H1 (cell line): ENCODE measurements at regions not wholly inside any gene's neighbourhood (a gene's known extent, or its start where the extent isn't known, plus 50 kb on each side); places are given as distances from the start of the nearest gene placed in this dataset.

Experiments used
- CTCF ChIA-PET: fragments of 300-600 bp; sonication (Branson Sonifier 250); formaldehyde crosslinking; loops from one replicate; lab custom pipeline; 2021; ENCODE audit not compliant: partially characterized antibody; lab: Charles Lee
- POLR2A ChIA-PET: fragments of 300-600 bp; sonication (Branson Sonifier 250); formaldehyde crosslinking; loops from one replicate; lab custom pipeline; 2021; ENCODE audit warnings: inconsistent platforms; ENCODE audit not compliant: partially characterized antibody; lab: Charles Lee
- DNase-seq, 2 experiments: peaks; one replicate each; pipeline versions ENCODE4 v3.0.0 to v3.0.0-alpha.2; 2010 to 2022; ENCODE audit warnings: low spot score in 2 of 2, low read depth in 1 of 2, mixed read lengths in 1 of 2
- FAIRE-seq: peaks from 2 replicates; lab custom pipeline; 2011; peaks lifted over from hg19 to GRCh38; lab: Jason Lieb, UNC
- H2AFZ ChIP-seq: 2 replicates; pipeline ENCODE4 v1.8.1; 2012; ENCODE audit warnings: low read length, inconsistent platforms
- H2AK5ac ChIP-seq: 2 replicates; pipeline ENCODE4 v1.6.1; 2013; ENCODE audit warnings: low read depth, low read length
- H2BK120ac ChIP-seq: replicated peaks from 2 replicates; pipeline ENCODE3; 2013; ENCODE audit warnings: low read depth, low read length, inconsistent platforms
- H2BK12ac ChIP-seq: 2 replicates; pipeline ENCODE4 v1.6.1; 2013; ENCODE audit warnings: low read depth, low read length
- H2BK15ac ChIP-seq: 2 replicates; pipeline ENCODE4 v1.6.1; 2013; ENCODE audit warnings: low read length
- H2BK20ac ChIP-seq: 2 replicates; pipeline ENCODE4 v1.6.1; 2013; ENCODE audit warnings: low read length
- H2BK5ac ChIP-seq: 2 replicates; pipeline ENCODE4 v1.6.1; 2013; ENCODE audit warnings: low read depth, low read length
- H3K14ac ChIP-seq: 2 replicates; pipeline ENCODE4 v1.6.1; 2013; ENCODE audit warnings: inconsistent platforms; ENCODE audit not compliant: insufficient read length
- H3K18ac ChIP-seq: 2 replicates; pipeline ENCODE4 v1.6.1; 2013; ENCODE audit warnings: low read length; ENCODE audit errors: extremely low read depth
- H3K23ac ChIP-seq: 2 replicates; pipeline ENCODE4 v1.6.1; 2013; ENCODE audit warnings: inconsistent platforms; ENCODE audit not compliant: insufficient read length
- H3K23me2 ChIP-seq: 2 replicates; pipeline ENCODE4 v1.6.1; 2013; ENCODE audit warnings: low read depth, low read length
- H3K27ac ChIP-seq: 2 replicates; pipeline ENCODE4 v1.6.1; 2011; ENCODE audit warnings: low read depth, low read length, inconsistent platforms
- H3K27me3 ChIP-seq, 4 experiments: replicated peaks in 1 of 4; 1 replicate in 1 of 4; 2 replicates in 3 of 4; pipeline versions ENCODE4 v1.6.1 to v1.8.1; 2011 to 2013; ENCODE audit warnings: low read length in 3 of 4, mild to moderate bottlenecking in 3 of 4, inconsistent platforms in 2 of 4, mixed read lengths in 2 of 4, moderate library complexity in 1 of 4; ENCODE audit not compliant: control insufficient read depth in 3 of 4, insufficient read depth in 3 of 4; ENCODE audit errors: extremely low read depth in 1 of 4
- H3K36me3 ChIP-seq, 4 experiments: 2 replicates each; pipeline versions ENCODE4 v1.6.1 to v1.8.1; 2011 to 2013; ENCODE audit warnings: mild to moderate bottlenecking in 4 of 4, low read length in 3 of 4, moderate library complexity in 2 of 4, control low read depth in 1 of 4, inconsistent platforms in 1 of 4; ENCODE audit not compliant: insufficient read depth in 4 of 4, control insufficient read depth in 2 of 4
- H3K4ac ChIP-seq: replicated peaks from 2 replicates; pipeline ENCODE3; 2013; ENCODE audit warnings: low read length, low read depth, mixed read lengths, inconsistent platforms; ENCODE audit not compliant: insufficient read length
- H3K4me1 ChIP-seq, 4 experiments: replicated peaks in 1 of 4; 1 replicate in 1 of 4; 2 replicates in 3 of 4; pipeline versions ENCODE4 v1.6.1 to v1.8.1; 2011 to 2013; ENCODE audit warnings: low read length in 3 of 4, inconsistent platforms in 2 of 4, mixed read lengths in 1 of 4; ENCODE audit not compliant: insufficient read depth in 4 of 4, control insufficient read depth in 3 of 4
- H3K4me2 ChIP-seq, 2 experiments: 2 replicates each; pipeline versions ENCODE4 v1.6.1 to v1.8.1; 2011 to 2013; ENCODE audit warnings: low read depth in 2 of 2, low read length in 2 of 2, control low read depth in 1 of 2, inconsistent platforms in 1 of 2, mild to moderate bottlenecking in 1 of 2; ENCODE audit not compliant: insufficient read depth in 1 of 2
- H3K4me3 ChIP-seq, 4 experiments: fragments of 200-600, 300-600 bp in 1 of 4; sonication (generic), shearing (Covaris generic), sonication (Bioruptor Twin) in 1 of 4; 2 replicates each; pipeline versions ENCODE4 v1.5.1 to v1.8.1; 2011 to 2016; ENCODE audit warnings: low read length in 4 of 4, low read depth in 3 of 4, control low read depth in 2 of 4, inconsistent platforms in 2 of 4, mild to moderate bottlenecking in 2 of 4, mixed read lengths in 1 of 4, moderate library complexity in 1 of 4; ENCODE audit not compliant: insufficient read depth in 2 of 4; ENCODE audit errors: extremely low read depth in 1 of 4
- H3K56ac ChIP-seq: replicated peaks from 2 replicates; pipeline ENCODE3; 2013; ENCODE audit warnings: low read depth, mild to moderate bottlenecking, mixed read lengths, low read length, inconsistent platforms; ENCODE audit not compliant: insufficient read length
- H3K79me1 ChIP-seq: 2 replicates; pipeline ENCODE4 v1.6.1; 2013; ENCODE audit warnings: low read depth, low read length, control low read depth
- H3K79me2 ChIP-seq, 2 experiments: 2 replicates each; pipeline versions ENCODE4 v1.6.1 to v1.8.1; 2012 to 2013; ENCODE audit warnings: low read length in 2 of 2, mild to moderate bottlenecking in 2 of 2, inconsistent platforms in 1 of 2; ENCODE audit not compliant: insufficient read depth in 2 of 2, control insufficient read depth in 1 of 2
- H3K9ac ChIP-seq, 4 experiments: replicated peaks in 1 of 4; 1 replicate in 1 of 4; 2 replicates in 3 of 4; pipeline versions ENCODE4 v1.6.1 to v1.8.1; 2011 to 2013; ENCODE audit warnings: low read depth in 3 of 4, low read length in 3 of 4, control low read depth in 2 of 4, mild to moderate bottlenecking in 2 of 4, moderate library complexity in 2 of 4, inconsistent platforms in 1 of 4; ENCODE audit errors: extremely low read depth in 1 of 4
- H3K9me3 ChIP-seq, 2 experiments: 2 replicates each; pipeline versions ENCODE4 v1.6.1 to v1.8.1; 2012 to 2013; ENCODE audit warnings: mild to moderate bottlenecking in 2 of 2, moderate library complexity in 2 of 2, control low read depth in 1 of 2, inconsistent platforms in 1 of 2, low read depth in 1 of 2, low read length in 1 of 2, mixed read lengths in 1 of 2; ENCODE audit not compliant: insufficient read depth in 2 of 2
- H4K20me1 ChIP-seq, 2 experiments: replicated peaks in 1 of 2; 2 replicates each; pipeline versions ENCODE3 to v1.8.1; 2011 to 2013; ENCODE audit warnings: inconsistent platforms in 2 of 2, low read length in 2 of 2, mild to moderate bottlenecking in 1 of 2; ENCODE audit not compliant: insufficient read depth in 2 of 2, control insufficient read depth in 1 of 2
- H4K5ac ChIP-seq: 2 replicates; pipeline ENCODE4 v1.6.1; 2013; ENCODE audit warnings: low read length, low read depth, mixed read lengths, inconsistent platforms; ENCODE audit not compliant: insufficient read length
- H4K8ac ChIP-seq: 2 replicates; pipeline ENCODE4 v1.8.0; 2013; ENCODE audit warnings: mild to moderate bottlenecking, moderate library complexity, low read length, inconsistent platforms; ENCODE audit not compliant: insufficient read depth; ENCODE audit errors: extremely low read depth
- H4K91ac ChIP-seq: replicated peaks from 2 replicates; pipeline ENCODE3; 2013; ENCODE audit warnings: low read length, mixed read lengths, inconsistent platforms; ENCODE audit not compliant: insufficient read length
- WGBS, 2 experiments: shearing (Covaris generic) in 1 of 2; methylation state at CpG; one replicate each; pipeline versions ENCODE4 v1.1.6 to v1.1.7; 2013 to 2015; ENCODE audit warnings: low lambda C conversion rate in 2 of 2, mixed read lengths in 2 of 2, inconsistent platforms in 1 of 2, low coverage in 1 of 2, missing lambda C conversion rate in 1 of 2; ENCODE audit not compliant: insufficient replicate concordance in 2 of 2, insufficient coverage in 1 of 2, insufficient read length in 1 of 2; ENCODE audit errors: extremely low coverage in 1 of 2, missing lambda C conversion rate in 1 of 2; 5-methylcytosine and 5-hydroxymethylcytosine counted together
- TF ChIP-seq, protein P1 (sequence below): fragments of 300-600 bp; sonication (generic); IDR thresholded peaks from 2 replicates; pipeline ENCODE4 v1.7.1; 2012; ENCODE audit warnings: low read length, moderate library complexity, mild to moderate bottlenecking, inconsistent platforms; ENCODE audit not compliant: insufficient replicate concordance

GRCh38 chr5:40367255-40367654 is 312.5 kb upstream of the PTGER4 start:
- H2BK120ac ChIP-seq: no peak overlapping the region
- no peak overlapping the region for H3K4me3 ChIP-seq
- H2BK5ac ChIP-seq: no peak overlapping the region
- H3K56ac ChIP-seq: no peak overlapping the region
- no peak for FAIRE-seq
- no peak overlapping the region for H3K18ac ChIP-seq
- H3K4ac ChIP-seq: no peak overlapping the region
- WGBS, 2 experiments: 90% methylated on average over 2 of the region's 2 CpGs; no CpG with 5 or more reads in 1 of the 2 experiments
- no peak for DNase-seq
- H3K79me2 ChIP-seq: no peaks in the 10 kb centered on the region
- no peak overlapping the region for H4K8ac ChIP-seq
- H3K9ac ChIP-seq: no peak overlapping the region
- no peak overlapping the region for H3K14ac ChIP-seq
- H2BK15ac ChIP-seq: no peak overlapping the region
- no peaks in the 10 kb centered on the region for H3K79me1 ChIP-seq
- H3K23me2 ChIP-seq: no peaks in the 10 kb centered on the region
- no peak overlapping the region for H2AK5ac ChIP-seq
- POLR2A ChIA-PET: no interaction called here
- H3K23ac ChIP-seq: no peak overlapping the region
- H4K91ac ChIP-seq: no peak overlapping the region
- H3K27me3 ChIP-seq: no peaks in the 10 kb centered on the region
- peaks cover 3 to 5% of the 10 kb centered on the region in 2 experiments; a peak in 2 of 4 replicates for H3K9me3 ChIP-seq
- H2BK20ac ChIP-seq: no peak overlapping the region
- H2BK12ac ChIP-seq: no peak overlapping the region
- no peaks in the 10 kb centered on the region for H4K20me1 ChIP-seq
- no peaks in the 10 kb centered on the region for H3K36me3 ChIP-seq
- CTCF ChIA-PET: interaction anchor here (1.3 kb wide), 1 partner anchor 12 kb away, joined by 7 read pairs; no protein-coding TSS in a partner anchor
- H3K4me1 ChIP-seq: no peaks in the 10 kb centered on the region
- H3K27ac ChIP-seq: no peak overlapping the region
- H3K4me2 ChIP-seq: no peak overlapping the region
- no peak overlapping the region for H2AFZ ChIP-seq
- H4K5ac ChIP-seq: no peak overlapping the region
- TF ChIP-seq, protein P1, sequence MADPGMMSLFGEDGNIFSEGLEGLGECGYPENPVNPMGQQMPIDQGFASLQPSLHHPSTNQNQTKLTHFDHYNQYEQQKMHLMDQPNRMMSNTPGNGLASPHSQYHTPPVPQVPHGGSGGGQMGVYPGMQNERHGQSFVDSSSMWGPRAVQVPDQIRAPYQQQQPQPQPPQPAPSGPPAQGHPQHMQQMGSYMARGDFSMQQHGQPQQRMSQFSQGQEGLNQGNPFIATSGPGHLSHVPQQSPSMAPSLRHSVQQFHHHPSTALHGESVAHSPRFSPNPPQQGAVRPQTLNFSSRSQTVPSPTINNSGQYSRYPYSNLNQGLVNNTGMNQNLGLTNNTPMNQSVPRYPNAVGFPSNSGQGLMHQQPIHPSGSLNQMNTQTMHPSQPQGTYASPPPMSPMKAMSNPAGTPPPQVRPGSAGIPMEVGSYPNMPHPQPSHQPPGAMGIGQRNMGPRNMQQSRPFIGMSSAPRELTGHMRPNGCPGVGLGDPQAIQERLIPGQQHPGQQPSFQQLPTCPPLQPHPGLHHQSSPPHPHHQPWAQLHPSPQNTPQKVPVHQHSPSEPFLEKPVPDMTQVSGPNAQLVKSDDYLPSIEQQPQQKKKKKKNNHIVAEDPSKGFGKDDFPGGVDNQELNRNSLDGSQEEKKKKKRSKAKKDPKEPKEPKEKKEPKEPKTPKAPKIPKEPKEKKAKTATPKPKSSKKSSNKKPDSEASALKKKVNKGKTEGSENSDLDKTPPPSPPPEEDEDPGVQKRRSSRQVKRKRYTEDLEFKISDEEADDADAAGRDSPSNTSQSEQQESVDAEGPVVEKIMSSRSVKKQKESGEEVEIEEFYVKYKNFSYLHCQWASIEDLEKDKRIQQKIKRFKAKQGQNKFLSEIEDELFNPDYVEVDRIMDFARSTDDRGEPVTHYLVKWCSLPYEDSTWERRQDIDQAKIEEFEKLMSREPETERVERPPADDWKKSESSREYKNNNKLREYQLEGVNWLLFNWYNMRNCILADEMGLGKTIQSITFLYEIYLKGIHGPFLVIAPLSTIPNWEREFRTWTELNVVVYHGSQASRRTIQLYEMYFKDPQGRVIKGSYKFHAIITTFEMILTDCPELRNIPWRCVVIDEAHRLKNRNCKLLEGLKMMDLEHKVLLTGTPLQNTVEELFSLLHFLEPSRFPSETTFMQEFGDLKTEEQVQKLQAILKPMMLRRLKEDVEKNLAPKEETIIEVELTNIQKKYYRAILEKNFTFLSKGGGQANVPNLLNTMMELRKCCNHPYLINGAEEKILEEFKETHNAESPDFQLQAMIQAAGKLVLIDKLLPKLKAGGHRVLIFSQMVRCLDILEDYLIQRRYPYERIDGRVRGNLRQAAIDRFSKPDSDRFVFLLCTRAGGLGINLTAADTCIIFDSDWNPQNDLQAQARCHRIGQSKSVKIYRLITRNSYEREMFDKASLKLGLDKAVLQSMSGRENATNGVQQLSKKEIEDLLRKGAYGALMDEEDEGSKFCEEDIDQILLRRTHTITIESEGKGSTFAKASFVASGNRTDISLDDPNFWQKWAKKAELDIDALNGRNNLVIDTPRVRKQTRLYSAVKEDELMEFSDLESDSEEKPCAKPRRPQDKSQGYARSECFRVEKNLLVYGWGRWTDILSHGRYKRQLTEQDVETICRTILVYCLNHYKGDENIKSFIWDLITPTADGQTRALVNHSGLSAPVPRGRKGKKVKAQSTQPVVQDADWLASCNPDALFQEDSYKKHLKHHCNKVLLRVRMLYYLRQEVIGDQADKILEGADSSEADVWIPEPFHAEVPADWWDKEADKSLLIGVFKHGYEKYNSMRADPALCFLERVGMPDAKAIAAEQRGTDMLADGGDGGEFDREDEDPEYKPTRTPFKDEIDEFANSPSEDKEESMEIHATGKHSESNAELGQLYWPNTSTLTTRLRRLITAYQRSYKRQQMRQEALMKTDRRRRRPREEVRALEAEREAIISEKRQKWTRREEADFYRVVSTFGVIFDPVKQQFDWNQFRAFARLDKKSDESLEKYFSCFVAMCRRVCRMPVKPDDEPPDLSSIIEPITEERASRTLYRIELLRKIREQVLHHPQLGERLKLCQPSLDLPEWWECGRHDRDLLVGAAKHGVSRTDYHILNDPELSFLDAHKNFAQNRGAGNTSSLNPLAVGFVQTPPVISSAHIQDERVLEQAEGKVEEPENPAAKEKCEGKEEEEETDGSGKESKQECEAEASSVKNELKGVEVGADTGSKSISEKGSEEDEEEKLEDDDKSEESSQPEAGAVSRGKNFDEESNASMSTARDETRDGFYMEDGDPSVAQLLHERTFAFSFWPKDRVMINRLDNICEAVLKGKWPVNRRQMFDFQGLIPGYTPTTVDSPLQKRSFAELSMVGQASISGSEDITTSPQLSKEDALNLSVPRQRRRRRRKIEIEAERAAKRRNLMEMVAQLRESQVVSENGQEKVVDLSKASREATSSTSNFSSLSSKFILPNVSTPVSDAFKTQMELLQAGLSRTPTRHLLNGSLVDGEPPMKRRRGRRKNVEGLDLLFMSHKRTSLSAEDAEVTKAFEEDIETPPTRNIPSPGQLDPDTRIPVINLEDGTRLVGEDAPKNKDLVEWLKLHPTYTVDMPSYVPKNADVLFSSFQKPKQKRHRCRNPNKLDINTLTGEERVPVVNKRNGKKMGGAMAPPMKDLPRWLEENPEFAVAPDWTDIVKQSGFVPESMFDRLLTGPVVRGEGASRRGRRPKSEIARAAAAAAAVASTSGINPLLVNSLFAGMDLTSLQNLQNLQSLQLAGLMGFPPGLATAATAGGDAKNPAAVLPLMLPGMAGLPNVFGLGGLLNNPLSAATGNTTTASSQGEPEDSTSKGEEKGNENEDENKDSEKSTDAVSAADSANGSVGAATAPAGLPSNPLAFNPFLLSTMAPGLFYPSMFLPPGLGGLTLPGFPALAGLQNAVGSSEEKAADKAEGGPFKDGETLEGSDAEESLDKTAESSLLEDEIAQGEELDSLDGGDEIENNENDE: no peak
